NB4 (cell line): ENCODE measurements at regions not wholly inside any gene's neighbourhood (a gene's known extent, or its start where the extent isn't known, plus 50 kb on each side); places are given as distances from the start of the nearest gene placed in this dataset.

Source experiments
- MYC ChIP-seq: IDR thresholded peaks from 2 replicates; pipeline ENCODE4 v1.6.1; 2011; ENCODE audit warnings: low read depth, low read length
- POLR2A ChIP-seq: IDR thresholded peaks from 2 replicates; pipeline ENCODE4 v1.6.1; 2011; ENCODE audit warnings: mild to moderate bottlenecking; ENCODE audit not compliant: insufficient read length; ENCODE audit errors: extremely low read depth
- TF ChIP-seq, protein P1 (sequence below): IDR thresholded peaks from 2 replicates; pipeline ENCODE4 v1.6.1; 2011; ENCODE audit warnings: low read depth, low read length
- TF ChIP-seq, protein P2 (sequence below): IDR thresholded peaks from one replicate; pipeline ENCODE4 v1.5.1; 2012; ENCODE audit warnings: low read depth, low read length

DNA sequence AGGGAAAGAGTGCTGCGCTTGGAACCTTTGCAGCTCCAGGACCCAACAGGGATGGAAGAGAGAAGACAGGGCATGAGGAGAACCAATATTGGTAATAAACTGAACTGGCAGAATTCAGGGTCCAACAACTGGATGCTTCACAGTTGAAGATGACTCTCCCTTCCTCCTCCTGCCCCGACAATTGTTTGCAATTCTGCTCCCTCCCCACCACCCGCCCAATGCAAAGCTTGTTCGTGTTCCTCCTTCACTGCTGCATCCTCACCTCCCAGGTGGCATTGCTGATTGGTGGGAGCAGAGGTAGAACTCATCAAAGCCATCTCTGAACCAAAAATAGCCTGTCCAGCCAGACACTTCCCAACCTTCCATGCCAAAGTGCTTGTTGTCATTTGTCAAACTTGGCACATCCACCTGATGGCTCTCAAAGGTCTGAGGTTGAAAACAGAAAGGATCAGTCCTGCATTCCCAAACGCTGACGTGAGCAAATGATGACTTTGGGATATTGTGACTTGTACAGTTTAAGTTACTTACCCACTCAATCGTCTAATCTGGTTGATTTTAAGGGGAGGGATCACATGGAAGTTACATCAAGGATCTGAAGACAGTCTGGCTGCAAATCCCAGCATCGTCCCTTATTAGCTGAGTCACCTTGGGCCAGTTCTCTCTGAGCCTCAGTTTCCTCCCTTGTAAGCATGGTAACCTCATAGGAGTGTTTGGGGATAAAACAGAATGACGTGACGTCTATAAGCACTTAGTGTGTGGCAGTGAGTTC lies 242.6 kb upstream of the CRY1 start:
- TF ChIP-seq, protein P1, sequence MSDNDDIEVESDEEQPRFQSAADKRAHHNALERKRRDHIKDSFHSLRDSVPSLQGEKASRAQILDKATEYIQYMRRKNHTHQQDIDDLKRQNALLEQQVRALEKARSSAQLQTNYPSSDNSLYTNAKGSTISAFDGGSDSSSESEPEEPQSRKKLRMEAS, result no peak
- TF ChIP-seq POLR2A (no peak), MYC (no peak)
- TF ChIP-seq, protein P2, sequence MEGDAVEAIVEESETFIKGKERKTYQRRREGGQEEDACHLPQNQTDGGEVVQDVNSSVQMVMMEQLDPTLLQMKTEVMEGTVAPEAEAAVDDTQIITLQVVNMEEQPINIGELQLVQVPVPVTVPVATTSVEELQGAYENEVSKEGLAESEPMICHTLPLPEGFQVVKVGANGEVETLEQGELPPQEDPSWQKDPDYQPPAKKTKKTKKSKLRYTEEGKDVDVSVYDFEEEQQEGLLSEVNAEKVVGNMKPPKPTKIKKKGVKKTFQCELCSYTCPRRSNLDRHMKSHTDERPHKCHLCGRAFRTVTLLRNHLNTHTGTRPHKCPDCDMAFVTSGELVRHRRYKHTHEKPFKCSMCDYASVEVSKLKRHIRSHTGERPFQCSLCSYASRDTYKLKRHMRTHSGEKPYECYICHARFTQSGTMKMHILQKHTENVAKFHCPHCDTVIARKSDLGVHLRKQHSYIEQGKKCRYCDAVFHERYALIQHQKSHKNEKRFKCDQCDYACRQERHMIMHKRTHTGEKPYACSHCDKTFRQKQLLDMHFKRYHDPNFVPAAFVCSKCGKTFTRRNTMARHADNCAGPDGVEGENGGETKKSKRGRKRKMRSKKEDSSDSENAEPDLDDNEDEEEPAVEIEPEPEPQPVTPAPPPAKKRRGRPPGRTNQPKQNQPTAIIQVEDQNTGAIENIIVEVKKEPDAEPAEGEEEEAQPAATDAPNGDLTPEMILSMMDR, result no peak
